Ishikawa (cell line): ENCODE measurements at regions not wholly inside any gene's neighbourhood (a gene's known extent, or its start where the extent isn't known, plus 50 kb on each side); places are given as distances from the start of the nearest gene placed in this dataset.

ENCODE experiments used
- CEBPB ChIP-seq: IDR thresholded peaks from 2 replicates; pipeline ENCODE4 v1.6.1; 2012
- EGR1 ChIP-seq: IDR thresholded peaks from 2 replicates; pipeline ENCODE4 v1.6.1; 2012
- EP300 ChIP-seq: IDR thresholded peaks from 2 replicates; pipeline ENCODE4 v1.6.1; 2012; ENCODE audit warnings: borderline replicate concordance
- MAX ChIP-seq: IDR thresholded peaks from 2 replicates; pipeline ENCODE4 v1.6.1; 2012
- NFIC ChIP-seq: IDR thresholded peaks from 2 replicates; pipeline ENCODE4 v1.6.1; 2012
- RAD21 ChIP-seq: IDR thresholded peaks from 2 replicates; pipeline ENCODE4 v1.6.1; 2012; ENCODE audit warnings: low read depth
- REST ChIP-seq: IDR thresholded peaks from 2 replicates; pipeline ENCODE4 v1.6.1; 2012; ENCODE audit warnings: low read depth, mild to moderate bottlenecking
- TAF1 ChIP-seq: IDR thresholded peaks from 2 replicates; pipeline ENCODE4 v1.6.1; 2012; ENCODE audit warnings: low read depth, mild to moderate bottlenecking
- TEAD4 ChIP-seq: IDR thresholded peaks from 2 replicates; pipeline ENCODE4 v1.6.1; 2012
- YY1 ChIP-seq: IDR thresholded peaks from 2 replicates; pipeline ENCODE4 v1.6.1; 2012; ENCODE audit warnings: low read depth
- ZBTB7A ChIP-seq: IDR thresholded peaks from 2 replicates; pipeline ENCODE4 v1.6.1; 2012; ENCODE audit warnings: low read depth
- TF ChIP-seq, protein P1 (sequence below): IDR thresholded peaks from 2 replicates; pipeline ENCODE4 v1.6.1; 2012

- TF ChIP-seq RAD21 (no peak), TAF1 (no peak), REST (no peak), EP300 (no peak), YY1 (no peak), NFIC (no peak), EGR1 (no peak), CEBPB (no peak), ZBTB7A (no peak), MAX (no peak), TEAD4 (no peak)
- TF ChIP-seq, protein P1, sequence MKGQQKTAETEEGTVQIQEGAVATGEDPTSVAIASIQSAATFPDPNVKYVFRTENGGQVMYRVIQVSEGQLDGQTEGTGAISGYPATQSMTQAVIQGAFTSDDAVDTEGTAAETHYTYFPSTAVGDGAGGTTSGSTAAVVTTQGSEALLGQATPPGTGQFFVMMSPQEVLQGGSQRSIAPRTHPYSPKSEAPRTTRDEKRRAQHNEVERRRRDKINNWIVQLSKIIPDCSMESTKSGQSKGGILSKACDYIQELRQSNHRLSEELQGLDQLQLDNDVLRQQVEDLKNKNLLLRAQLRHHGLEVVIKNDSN = no peak
These were observed 171.3 kb downstream of the NDUFA10 start for GRCh38 chr2:239853706-239854327.
